Activated T-helper 1 cell treated with anti-CD3 and anti-CD28 coated beads, Interleukin-12 subunit alpha, Interleukin-12 subunit beta, Interleukin-2, Interleukin-4 antibody, amounts not matched to agents 30 ng/mL and 10 ng/mL and 1 ng/mL, durations not matched to agents 14 hours and 24 hours and 36 hours (primary cell): ENCODE measurements at regions not wholly inside any gene's neighbourhood (a gene's known extent, or its start where the extent isn't known, plus 50 kb on each side); places are given as distances from the start of the nearest gene placed in this dataset.

Source experiments
- DNase-seq: peaks from one replicate; pipeline ENCODE4 v3.0.0; 2021; ENCODE audit warnings: low spot score
- H3K27ac Mint-ChIP-seq: one replicate; pipeline ENCODE4 v1.8.0; 2021; ENCODE audit warnings: mild to moderate bottlenecking, mixed read lengths
- H3K27me3 Mint-ChIP-seq: one replicate; pipeline ENCODE4 v1.8.0; 2022; ENCODE audit warnings: mild to moderate bottlenecking, moderate library complexity, mixed read lengths; ENCODE audit not compliant: insufficient read depth
- H3K36me3 Mint-ChIP-seq: one replicate; pipeline ENCODE4 v1.8.0; 2021; ENCODE audit warnings: low read depth, mixed read lengths
- H3K4me1 Mint-ChIP-seq: one replicate; pipeline ENCODE4 v1.8.0; 2021; ENCODE audit warnings: low read depth, mixed read lengths
- H3K4me3 Mint-ChIP-seq: one replicate; pipeline ENCODE4 v1.8.0; 2021; ENCODE audit warnings: mild to moderate bottlenecking, moderate library complexity, mixed read lengths
- H3K9me3 Mint-ChIP-seq: one replicate; pipeline ENCODE4 v1.8.0; 2021; ENCODE audit warnings: mixed read lengths
- intact Hi-C: fragments of 100-400 bp; cut with micrococcal nuclease; formaldehyde crosslinking; loops from one replicate; pipeline ENCODE4 v1.15.1; 2024

GRCh38 chr6:14723535-14724086 lies 522.3 kb upstream of the JARID2 start:
- no peak overlapping the region for H3K27ac Mint-ChIP-seq

GRCh38 chr6:14724549-14724948 lies 521.3 kb upstream of the JARID2 start:
- peaks cover 18% of the 10 kb centered on the region for H3K9me3 Mint-ChIP-seq
- DNase-seq = no peak
- no peak overlapping the region for H3K27ac Mint-ChIP-seq
- peaks cover 6% of the 10 kb centered on the region for H3K36me3 Mint-ChIP-seq
- H3K27me3 Mint-ChIP-seq = no peaks in the 10 kb centered on the region
- H3K4me1 Mint-ChIP-seq = peaks cover 50% of the 10 kb centered on the region
- intact Hi-C loops = no loop called here
- H3K4me3 Mint-ChIP-seq = no peak overlapping the region

More at GRCh38 chr6:14723535-14724086, 522.3 kb upstream of the JARID2 start:
- DNase-seq = no peak
- intact Hi-C loops = no loop called here
- H3K27me3 Mint-ChIP-seq = no peaks in the 10 kb centered on the region
- H3K36me3 Mint-ChIP-seq = peaks cover 4% of the 10 kb centered on the region
- H3K9me3 Mint-ChIP-seq = peaks cover 18% of the 10 kb centered on the region
- no peak overlapping the region for H3K4me3 Mint-ChIP-seq
- H3K4me1 Mint-ChIP-seq = peaks cover 47% of the 10 kb centered on the region

- peaks cover 13% of the 10 kb centered on the region for H3K36me3 Mint-ChIP-seq
- H3K9me3 Mint-ChIP-seq = peaks cover 18% of the 10 kb centered on the region
- DNase-seq = no peak
- H3K27me3 Mint-ChIP-seq = no peaks in the 10 kb centered on the region
- intact Hi-C loops = no loop called here
- peak overlapping the region; percentile 35 for H3K27ac Mint-ChIP-seq
- H3K4me3 Mint-ChIP-seq = no peak overlapping the region
- peaks cover 52% of the 10 kb centered on the region for H3K4me1 Mint-ChIP-seq
Observed at GRCh38 chr6:14726816-14727493, 518.9 kb upstream of the JARID2 start.

- H3K27ac Mint-ChIP-seq = no peak overlapping the region
- peaks cover 18% of the 10 kb centered on the region for H3K9me3 Mint-ChIP-seq
- no peak overlapping the region for H3K4me3 Mint-ChIP-seq
- no peaks in the 10 kb centered on the region for H3K27me3 Mint-ChIP-seq
- H3K36me3 Mint-ChIP-seq = peaks cover 13% of the 10 kb centered on the region
- intact Hi-C loops = no loop called here
- DNase-seq = no peak
- H3K4me1 Mint-ChIP-seq = peaks cover 54% of the 10 kb centered on the region
Observed at GRCh38 chr6:14727494-14728395, 518.1 kb upstream of the JARID2 start.

GRCh38 chr6:14728396-14729024 lies 517.4 kb upstream of the JARID2 start:
- Mint-ChIP-seq H3K36me3 (peaks cover 13% of the 10 kb centered on the region), H3K4me1 (peaks cover 54% of the 10 kb centered on the region), H3K4me3 (no peak overlapping the region), H3K27me3 (no peaks in the 10 kb centered on the region), H3K27ac (no peak overlapping the region), H3K9me3 (peaks cover 15% of the 10 kb centered on the region)
- no peak for DNase-seq
- intact Hi-C loops = no loop called here

GRCh38 chr6:14729129-14729871 lies 516.6 kb upstream of the JARID2 start:
- no peaks in the 10 kb centered on the region for H3K27me3 Mint-ChIP-seq
- peaks cover 54% of the 10 kb centered on the region for H3K4me1 Mint-ChIP-seq
- no peak overlapping the region for H3K4me3 Mint-ChIP-seq
- H3K9me3 Mint-ChIP-seq = peaks cover 10% of the 10 kb centered on the region
- intact Hi-C loops = no loop called here
- H3K27ac Mint-ChIP-seq = peak overlapping the region; percentile 74
- DNase-seq = no peak
- H3K36me3 Mint-ChIP-seq = peaks cover 11% of the 10 kb centered on the region

GRCh38 chr6:14730654-14731053 lies 515.2 kb upstream of the JARID2 start:
- Mint-ChIP-seq H3K27me3 (no peaks in the 10 kb centered on the region), H3K27ac (peak overlapping the region; percentile 47), H3K4me1 (peaks cover 64% of the 10 kb centered on the region), H3K36me3 (peaks cover 11% of the 10 kb centered on the region), H3K9me3 (peaks cover 13% of the 10 kb centered on the region), H3K4me3 (no peak overlapping the region)
- intact Hi-C loops = loop anchor here (5.0 kb wide), 5 partner anchors 348 to 943 kb away; no protein-coding TSS in a partner anchor
- no peak for DNase-seq

GRCh38 chr6:14731611-14732010 lies 514.3 kb upstream of the JARID2 start:
- Mint-ChIP-seq H3K36me3 (peaks cover 12% of the 10 kb centered on the region), H3K4me1 (peaks cover 74% of the 10 kb centered on the region), H3K27ac (peak overlapping the region; percentile 94), H3K9me3 (peaks cover 17% of the 10 kb centered on the region), H3K27me3 (no peaks in the 10 kb centered on the region), H3K4me3 (peak overlapping the region; percentile 2)
- no peak for DNase-seq
- intact Hi-C loops = loop anchor here (1.0 to 5.0 kb wide), 10 partner anchors 14 to 944 kb away; no protein-coding TSS in a partner anchor

GRCh38 chr6:14732226-14732843 lies 513.5 kb upstream of the JARID2 start:
- H3K27ac Mint-ChIP-seq = peak overlapping the region; percentile 94
- H3K27me3 Mint-ChIP-seq = no peaks in the 10 kb centered on the region
- peak overlapping the region; percentile 36 for H3K4me3 Mint-ChIP-seq
- intact Hi-C loops = loop anchor here (1.0 to 5.0 kb wide), 10 partner anchors 15 to 945 kb away; no protein-coding TSS in a partner anchor
- H3K36me3 Mint-ChIP-seq = peaks cover 12% of the 10 kb centered on the region
- H3K4me1 Mint-ChIP-seq = peaks cover 81% of the 10 kb centered on the region
- H3K9me3 Mint-ChIP-seq = peaks cover 13% of the 10 kb centered on the region
- DNase-seq = no peak

GRCh38 chr6:14732844-14733757 lies 512.8 kb upstream of the JARID2 start:
- Mint-ChIP-seq H3K4me3 (peak overlapping the region; percentile 36), H3K9me3 (peaks cover 8% of the 10 kb centered on the region), H3K27me3 (no peaks in the 10 kb centered on the region), H3K27ac (peak overlapping the region; percentile 94), H3K4me1 (peaks cover 88% of the 10 kb centered on the region), H3K36me3 (peaks cover 12% of the 10 kb centered on the region)
- intact Hi-C loops = loop anchor here (1.0 to 5.0 kb wide), 22 partner anchors 11 to 946 kb away; no protein-coding TSS in a partner anchor
- peak; percentile 37 for DNase-seq

- Mint-ChIP-seq H3K4me1 (peaks cover 91% of the 10 kb centered on the region), H3K9me3 (peaks cover 8% of the 10 kb centered on the region), H3K4me3 (peak overlapping the region; percentile 36), H3K36me3 (peaks cover 11% of the 10 kb centered on the region), H3K27ac (peak overlapping the region; percentile 94), H3K27me3 (no peaks in the 10 kb centered on the region)
- intact Hi-C loops = loop anchor here (5.0 kb wide), 5 partner anchors 352 to 947 kb away; no protein-coding TSS in a partner anchor
- DNase-seq = no peak
Observed at GRCh38 chr6:14734052-14734415, 511.8 kb upstream of the JARID2 start.
